PC-9 (cell line): ENCODE measurements at regions not wholly inside any gene's neighbourhood (a gene's known extent, or its start where the extent isn't known, plus 50 kb on each side); places are given as distances from the start of the nearest gene placed in this dataset.

Experiments used
- BruUV-seq: library from RNA; stranded (reverse); fragments of 400-500 nt; replicated peaks from 2 replicates; lab custom pipeline; 2021; lab: Mats Ljungman, UMichigan
- CTCF ChIA-PET: fragments of 300-600 bp; sonication (Branson Sonifier 250); formaldehyde crosslinking; loops from one replicate; lab custom pipeline; 2022; ENCODE audit warnings: antibody characterized with exemption; lab: Charles Lee
- POLR2A ChIA-PET: fragments of 300-600 bp; sonication (Branson Sonifier 250); formaldehyde crosslinking; loops from one replicate; lab custom pipeline; 2022; ENCODE audit warnings: antibody characterized with exemption; ENCODE audit not compliant: unreplicated experiment; lab: Charles Lee
- DNase-seq, 2 experiments: peaks; one replicate each; pipeline versions ENCODE4 v3.0.0 to v3.0.0-alpha.2; 2015 to 2022; ENCODE audit warnings: mixed read lengths in 1 of 2
- H2AFZ ChIP-seq: fragments of 200-600 bp; sonication (generic); 2 replicates; pipeline ENCODE4 v1.8.1; 2017; ENCODE audit warnings: antibody characterized with exemption
- H3F3A ChIP-seq: fragments of 200-600 bp; sonication (generic); 2 replicates; pipeline ENCODE4 v1.8.1; 2017; ENCODE audit warnings: antibody characterized with exemption, mild to moderate bottlenecking, low read depth; ENCODE audit not compliant: insufficient read depth
- H3K27ac ChIP-seq: fragments of 200-600 bp; sonication (generic); 2 replicates; pipeline ENCODE4 v1.6.1; 2016; ENCODE audit warnings: mixed run types
- H3K27me3 ChIP-seq: fragments of 200-600 bp; sonication (generic); 2 replicates; pipeline ENCODE4 v1.6.1; 2016; ENCODE audit warnings: low read depth, mixed run types; ENCODE audit not compliant: insufficient read depth
- H3K36me3 ChIP-seq: fragments of 200-600 bp; sonication (generic); 2 replicates; pipeline ENCODE4 v1.6.1; 2016; ENCODE audit warnings: low read depth, mixed run types
- H3K4me1 ChIP-seq: fragments of 200-600 bp; sonication (generic); replicated peaks from 2 replicates; pipeline ENCODE4 v1.6.1; 2016; ENCODE audit warnings: mixed run types; ENCODE audit not compliant: insufficient read depth
- H3K4me2 ChIP-seq: fragments of 200-600 bp; sonication (generic); 2 replicates; pipeline ENCODE4 v1.6.1; 2017; ENCODE audit warnings: mixed run types
- H3K4me3 ChIP-seq: fragments of 200-600 bp; sonication (generic); 2 replicates; pipeline ENCODE4 v1.6.1; 2016; ENCODE audit warnings: mixed run types
- H3K79me2 ChIP-seq: fragments of 200-600 bp; sonication (generic); 2 replicates; pipeline ENCODE4 v1.6.1; 2017; ENCODE audit warnings: low read depth, mixed run types
- H3K9me2 ChIP-seq: fragments of 200-600 bp; sonication (generic); 2 replicates; pipeline ENCODE4 v1.8.1; 2017; ENCODE audit warnings: mild to moderate bottlenecking; ENCODE audit not compliant: insufficient read depth
- H3K9me3 ChIP-seq: fragments of 200-600 bp; sonication (generic); 2 replicates; pipeline ENCODE4 v1.8.1; 2016; ENCODE audit warnings: low read depth; ENCODE audit not compliant: insufficient read depth
- H4K20me1 ChIP-seq: fragments of 200-600 bp; sonication (generic); 2 replicates; pipeline ENCODE4 v1.8.1; 2017; ENCODE audit not compliant: insufficient read depth
- EZH2 ChIP-seq: fragments of 200-600 bp; sonication (generic); IDR thresholded peaks from 2 replicates; pipeline ENCODE4 v1.8.0; 2017; ENCODE audit warnings: antibody characterized with exemption, low read depth
- intact Hi-C: fragments of 100-400 bp; cut with micrococcal nuclease; formaldehyde crosslinking; loops from one replicate; pipeline ENCODE4 v1.10.0; 2022; ENCODE audit not compliant: unreplicated experiment
- TF ChIP-seq, protein P1 (sequence below): fragments of 200-600 bp; sonication (generic); conservative IDR thresholded peaks from 2 replicates; pipeline ENCODE4 v1.6.1; 2017; ENCODE audit warnings: mixed run types, antibody characterized with exemption, mild to moderate bottlenecking, moderate library complexity

DNA sequence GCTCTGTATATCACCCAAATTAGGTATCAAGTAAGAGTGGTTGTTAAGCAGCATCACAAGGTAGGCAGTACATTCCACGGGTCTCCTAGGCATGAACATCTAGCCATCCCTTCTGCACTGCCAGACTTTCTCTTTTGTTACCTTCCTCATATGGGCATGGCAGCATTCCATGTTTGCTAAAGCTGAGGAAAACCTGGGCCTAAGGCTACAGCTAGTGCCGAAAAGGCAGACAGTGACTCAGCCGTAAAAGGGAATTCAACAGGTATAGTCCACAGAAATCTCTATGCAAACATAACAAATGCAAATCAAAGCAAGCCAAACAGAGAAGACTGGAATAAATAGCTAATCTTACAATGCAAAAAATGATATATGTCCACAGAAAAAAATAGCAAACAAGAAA lies 645.4 kb downstream of the ZBBX start:
- Histone ChIP-seq H3K36me3 (no peaks in the 10 kb centered on the region), H4K20me1 (no peaks in the 10 kb centered on the region), H2AFZ (no peak overlapping the region), H3K9me2 (no peaks in the 10 kb centered on the region; the same call in 1 of the 2 replicates), H3K4me2 (no peak overlapping the region), H3K27ac (no peak overlapping the region), H3K79me2 (no peaks in the 10 kb centered on the region), H3K4me3 (no peak overlapping the region), H3K4me1 (no peaks in the 10 kb centered on the region), H3F3A (no peaks in the 10 kb centered on the region), H3K27me3 (no peaks in the 10 kb centered on the region), H3K9me3 (0 out of 2 replicates have a peak, but pooled peaks cover 2% of the 10 kb centered on the region)
- POLR2A ChIA-PET: no interaction called here
- TF ChIP-seq, protein P1, sequence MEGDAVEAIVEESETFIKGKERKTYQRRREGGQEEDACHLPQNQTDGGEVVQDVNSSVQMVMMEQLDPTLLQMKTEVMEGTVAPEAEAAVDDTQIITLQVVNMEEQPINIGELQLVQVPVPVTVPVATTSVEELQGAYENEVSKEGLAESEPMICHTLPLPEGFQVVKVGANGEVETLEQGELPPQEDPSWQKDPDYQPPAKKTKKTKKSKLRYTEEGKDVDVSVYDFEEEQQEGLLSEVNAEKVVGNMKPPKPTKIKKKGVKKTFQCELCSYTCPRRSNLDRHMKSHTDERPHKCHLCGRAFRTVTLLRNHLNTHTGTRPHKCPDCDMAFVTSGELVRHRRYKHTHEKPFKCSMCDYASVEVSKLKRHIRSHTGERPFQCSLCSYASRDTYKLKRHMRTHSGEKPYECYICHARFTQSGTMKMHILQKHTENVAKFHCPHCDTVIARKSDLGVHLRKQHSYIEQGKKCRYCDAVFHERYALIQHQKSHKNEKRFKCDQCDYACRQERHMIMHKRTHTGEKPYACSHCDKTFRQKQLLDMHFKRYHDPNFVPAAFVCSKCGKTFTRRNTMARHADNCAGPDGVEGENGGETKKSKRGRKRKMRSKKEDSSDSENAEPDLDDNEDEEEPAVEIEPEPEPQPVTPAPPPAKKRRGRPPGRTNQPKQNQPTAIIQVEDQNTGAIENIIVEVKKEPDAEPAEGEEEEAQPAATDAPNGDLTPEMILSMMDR: no peak
- no peak for TF ChIP-seq EZH2
- intact Hi-C loops: no loop called here
- no TSS peak for BruUV-seq
- DNase-seq: no peak
- CTCF ChIA-PET: no interaction called here

DNA sequence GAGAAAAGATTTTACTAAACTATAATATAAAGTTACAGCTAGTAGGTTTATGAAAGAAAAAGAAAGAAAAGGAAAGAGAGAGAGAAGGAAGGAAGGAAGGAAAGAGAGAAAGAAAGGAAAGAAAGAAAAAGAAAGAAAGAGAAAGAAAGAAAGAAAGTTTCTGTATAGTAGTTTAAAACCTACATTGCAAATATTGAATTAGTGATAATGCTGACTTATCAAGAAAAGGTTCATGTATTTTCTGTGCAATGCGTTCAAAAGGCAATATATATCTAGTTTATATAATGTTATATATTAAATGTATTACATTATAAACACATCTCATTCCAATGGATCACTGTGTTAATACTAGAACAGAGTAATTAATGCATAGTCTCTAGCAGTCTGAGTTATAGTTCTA lies 648.4 kb downstream of the ZBBX start:
- intact Hi-C loops: no loop called here
- Histone ChIP-seq H3K27me3 (no peaks in the 10 kb centered on the region), H3K9me3 (0 out of 2 replicates have a peak, but pooled peaks cover 3% of the 10 kb centered on the region), H3K4me1 (no peaks in the 10 kb centered on the region), H3K9me2 (no peaks in the 10 kb centered on the region; the same call in 1 of the 2 replicates), H4K20me1 (no peaks in the 10 kb centered on the region), H3K79me2 (no peaks in the 10 kb centered on the region), H3F3A (no peaks in the 10 kb centered on the region), H3K4me3 (no peak overlapping the region), H2AFZ (no peak overlapping the region), H3K27ac (no peak overlapping the region), H3K4me2 (no peak overlapping the region), H3K36me3 (no peaks in the 10 kb centered on the region)
- ChIA-PET CTCF (no interaction called here), POLR2A (no interaction called here)
- no TSS peak for BruUV-seq
- no peak for TF ChIP-seq EZH2
- TF ChIP-seq, protein P1: no peak
- no peak for DNase-seq

DNA sequence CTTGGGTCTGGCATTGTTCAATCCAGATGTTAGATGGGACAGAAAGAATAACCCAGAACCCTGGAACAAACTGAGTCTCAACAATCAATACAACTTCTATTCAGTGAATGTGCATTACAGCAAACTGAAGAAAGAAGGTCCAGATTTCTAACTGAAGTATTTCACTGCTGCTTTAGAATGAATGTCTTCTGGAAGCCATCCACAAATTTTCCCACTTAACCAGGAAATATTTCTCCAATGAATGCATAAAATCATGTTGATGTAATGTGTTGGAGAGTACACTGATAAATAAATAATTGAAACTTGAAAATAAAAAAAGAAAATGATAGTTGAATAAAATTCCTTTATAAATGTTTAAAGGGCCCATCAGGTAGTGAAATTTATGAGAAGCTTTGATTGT lies 658.6 kb downstream of the ZBBX start:
- H3K36me3 ChIP-seq: no peaks in the 10 kb centered on the region
- DNase-seq: no peak
- H3K79me2 ChIP-seq: no peaks in the 10 kb centered on the region

More for the DNA sequence above, 658.6 kb downstream of the ZBBX start:
- CTCF ChIA-PET: no interaction called here
- H3K4me3 ChIP-seq: no peak overlapping the region
- no peaks in the 10 kb centered on the region; the same call in 1 of the 2 replicates for H3K9me2 ChIP-seq
- POLR2A ChIA-PET: no interaction called here
- BruUV-seq: no TSS peak
- no peaks in the 10 kb centered on the region for H3K4me1 ChIP-seq
- H3F3A ChIP-seq: no peaks in the 10 kb centered on the region
- H4K20me1 ChIP-seq: no peaks in the 10 kb centered on the region
- TF ChIP-seq, protein P1: no peak
- no peak for TF ChIP-seq EZH2
- intact Hi-C loops: no loop called here
- no peaks in the 10 kb centered on the region for H3K9me3 ChIP-seq
- no peak overlapping the region for H3K4me2 ChIP-seq
- H2AFZ ChIP-seq: no peak overlapping the region
- H3K27ac ChIP-seq: no peak overlapping the region
- H3K27me3 ChIP-seq: no peaks in the 10 kb centered on the region
